ENCODE measurements at regions not wholly inside any gene's neighbourhood (a gene's known extent, or its start where the extent isn't known, plus 50 kb on each side); places are given as distances from the start of the nearest gene placed in this dataset.
A peak's percentile ranks its signal among the peaks of the same experiment; 100 is the strongest.

DNA sequence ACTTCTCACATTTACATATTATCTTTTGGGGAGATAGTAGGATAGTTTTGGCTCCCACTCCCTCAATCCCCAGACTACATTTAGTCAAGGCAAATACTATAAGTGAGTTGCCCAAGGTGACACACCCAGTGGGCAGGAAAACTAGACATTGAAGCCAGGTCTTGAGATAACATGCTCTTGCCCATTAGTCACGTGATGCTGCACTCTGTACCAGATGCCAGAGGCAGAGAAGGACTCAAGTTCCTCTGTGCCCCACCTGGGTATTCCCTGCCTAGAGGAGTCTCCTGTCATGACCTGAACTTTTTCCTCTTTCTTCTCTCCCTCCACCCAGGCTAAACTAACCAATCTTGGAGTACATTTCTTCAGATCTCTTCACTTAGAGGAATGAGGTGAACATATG, 484.9 kb downstream of the BUD13 start:
- DNase-seq (ENCODE audit: low spot score) = no peak

GRCh38 chr11:116285026-116285425, 487.8 kb downstream of the BUD13 start:
- DNase-seq (ENCODE audit: low spot score) = no peak

DNA sequence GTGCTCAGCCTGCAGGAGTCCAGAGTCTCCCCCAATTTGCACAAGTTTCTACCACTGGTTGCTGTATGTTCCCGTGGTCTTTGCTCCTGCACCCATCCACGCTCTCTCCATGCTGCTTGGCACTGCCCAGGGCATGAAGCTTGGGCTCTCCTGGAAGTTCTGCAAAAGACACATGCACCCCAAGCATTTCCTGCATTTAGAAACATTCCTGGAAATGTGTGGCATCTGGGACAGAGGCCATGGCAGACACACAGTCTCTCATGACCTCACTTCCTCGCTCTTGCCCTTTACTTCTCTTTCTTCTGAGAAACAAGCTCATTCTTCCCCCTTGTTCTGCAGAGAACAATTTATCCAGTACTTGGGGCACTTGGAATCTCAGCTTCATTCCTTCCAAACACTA, 489.5 kb downstream of the BUD13 start:
- no peak for DNase-seq (ENCODE audit: low spot score)

- no peak for DNase-seq (ENCODE audit: low spot score)
These were observed 490.3 kb downstream of the BUD13 start for GRCh38 chr11:116282481-116282880.

- no peak for DNase-seq (ENCODE audit: low spot score)
These were observed 491.3 kb downstream of the BUD13 start for GRCh38 chr11:116281173-116282160.

- no peak for DNase-seq (ENCODE audit: low spot score)
These were observed 493.3 kb downstream of the BUD13 start for GRCh38 chr11:116279511-116279910.

DNA sequence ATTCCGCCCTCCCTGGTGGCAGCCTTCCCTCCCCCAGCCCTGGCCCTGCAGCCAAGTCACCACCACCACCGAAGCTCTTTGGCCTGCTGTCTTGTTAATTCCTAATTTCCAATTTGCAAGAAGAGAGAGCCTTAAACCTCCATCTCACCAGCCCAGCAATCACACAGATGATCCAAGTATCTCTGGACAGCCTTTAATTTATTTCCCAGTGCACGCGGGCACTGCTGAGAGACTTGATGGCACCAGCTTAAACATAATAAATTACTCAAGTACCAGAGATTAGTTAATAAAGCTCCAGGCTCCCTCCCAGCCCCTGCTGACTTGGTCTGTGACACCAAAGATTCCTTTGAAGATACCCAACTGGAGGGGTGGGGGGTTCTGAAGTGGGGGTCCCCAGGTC, 494.7 kb downstream of the BUD13 start:
- DNase-seq (ENCODE audit: low spot score) = no peak

DNA sequence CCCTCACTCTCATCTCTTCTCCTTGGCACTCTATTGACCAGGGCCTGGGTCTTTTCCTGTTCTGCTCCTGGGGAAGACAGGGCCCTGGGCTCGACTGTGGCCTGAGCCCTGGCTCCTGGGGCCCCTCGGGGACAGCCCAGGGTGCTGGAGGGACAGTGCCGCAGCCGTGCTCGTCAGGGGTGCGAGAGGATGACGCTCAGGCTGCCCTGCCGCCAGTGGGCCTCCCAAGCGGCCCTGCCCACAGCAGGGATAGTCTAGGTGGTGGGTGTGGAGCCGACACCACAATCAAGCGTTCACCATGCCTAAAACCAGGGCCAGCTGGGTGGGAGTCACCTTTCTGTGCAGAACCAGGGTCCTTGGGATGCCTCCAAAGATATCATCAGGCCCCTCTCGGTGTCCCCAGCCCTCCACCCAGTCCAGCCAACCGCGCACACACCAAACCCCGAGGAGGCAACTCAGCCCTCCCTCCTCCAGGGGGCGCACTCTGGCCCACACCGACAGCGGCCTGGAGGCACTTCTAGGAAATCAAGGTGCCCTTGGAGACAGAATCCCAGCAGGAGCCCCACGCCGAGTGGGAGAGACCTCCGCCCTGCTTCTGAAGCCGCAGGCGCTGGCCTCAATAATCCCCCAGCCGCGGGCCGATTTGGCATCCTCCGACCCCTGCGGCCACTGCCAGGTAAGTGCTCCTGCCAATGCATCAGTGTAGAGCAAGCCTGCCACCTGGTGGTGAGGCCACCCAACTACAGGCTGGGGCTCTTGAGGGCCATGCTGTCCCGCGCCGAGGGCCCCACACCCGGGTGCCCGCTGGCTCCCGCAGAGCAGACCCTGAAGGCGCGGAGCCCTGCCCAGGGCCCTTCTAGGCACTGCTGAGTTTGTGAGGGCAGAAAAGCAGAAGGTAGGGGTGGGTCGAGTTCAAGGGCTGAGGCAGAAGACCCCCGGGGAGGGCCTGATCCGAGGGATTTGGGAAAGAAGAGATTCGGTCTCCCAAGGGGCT, 496.4 kb downstream of the BUD13 start:
- no peak for DNase-seq (ENCODE audit: low spot score)

- peak; percentile 8 for DNase-seq (ENCODE audit: low spot score)
These were observed 497.2 kb downstream of the BUD13 start for GRCh38 chr11:116275635-116276034.

- no peak for DNase-seq (ENCODE audit: low spot score)
These were observed 498.3 kb downstream of the BUD13 start for GRCh38 chr11:116274521-116274920.

DNA sequence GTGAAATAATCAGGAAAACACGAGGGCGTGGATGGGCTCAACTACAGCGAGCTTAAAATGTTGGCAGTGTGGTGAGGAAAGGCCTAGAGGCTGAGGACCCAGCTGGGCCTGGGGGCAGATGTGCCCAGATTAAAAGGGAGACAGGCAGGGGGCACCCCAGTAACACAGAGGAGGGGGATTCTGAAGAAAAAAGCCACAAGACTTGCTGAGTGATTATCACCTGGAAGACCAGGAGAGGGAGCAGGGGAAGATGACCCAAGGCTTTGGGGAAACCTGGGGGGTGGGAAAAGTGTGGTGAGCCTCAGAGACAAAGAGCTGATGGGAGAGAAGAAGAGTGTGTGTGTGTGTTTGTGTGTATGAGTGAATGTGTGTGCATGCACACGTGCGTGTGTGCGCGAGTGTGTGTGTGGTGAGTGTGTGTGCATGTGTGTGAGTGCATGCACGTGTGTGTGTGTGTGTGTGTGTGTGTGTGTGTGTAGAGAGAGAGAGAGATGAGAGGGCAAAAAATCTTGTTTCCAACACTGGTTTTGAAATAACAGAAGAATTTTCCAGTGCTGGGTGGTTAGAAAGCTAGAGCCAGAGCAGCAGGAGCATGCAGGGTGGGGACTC, 500.5 kb downstream of the BUD13 start:
- DNase-seq (ENCODE audit: low spot score) = no peak

DNA sequence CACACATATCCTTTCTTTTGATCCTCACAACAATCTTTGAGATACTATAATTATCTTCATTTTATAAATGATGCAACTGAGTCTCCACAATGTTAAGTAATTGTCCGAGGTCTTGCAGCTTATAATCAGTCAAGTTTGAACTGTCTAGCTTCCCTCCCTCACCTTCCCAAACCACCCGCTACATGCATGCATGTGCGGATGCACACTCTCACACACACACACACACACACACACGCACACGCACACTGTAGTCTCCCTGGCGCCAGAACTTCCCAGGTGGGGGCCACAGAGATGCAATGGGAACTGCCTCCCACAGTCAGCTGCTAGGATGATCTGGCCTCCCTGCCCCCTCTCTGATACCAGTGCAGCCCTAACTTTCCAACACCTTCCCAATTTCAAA, 501.3 kb downstream of the BUD13 start:
- no peak for DNase-seq (ENCODE audit: low spot score)

GRCh38 chr11:116267146-116267545, 505.6 kb downstream of the BUD13 start:
- no peak for DNase-seq (ENCODE audit: low spot score)

DNA sequence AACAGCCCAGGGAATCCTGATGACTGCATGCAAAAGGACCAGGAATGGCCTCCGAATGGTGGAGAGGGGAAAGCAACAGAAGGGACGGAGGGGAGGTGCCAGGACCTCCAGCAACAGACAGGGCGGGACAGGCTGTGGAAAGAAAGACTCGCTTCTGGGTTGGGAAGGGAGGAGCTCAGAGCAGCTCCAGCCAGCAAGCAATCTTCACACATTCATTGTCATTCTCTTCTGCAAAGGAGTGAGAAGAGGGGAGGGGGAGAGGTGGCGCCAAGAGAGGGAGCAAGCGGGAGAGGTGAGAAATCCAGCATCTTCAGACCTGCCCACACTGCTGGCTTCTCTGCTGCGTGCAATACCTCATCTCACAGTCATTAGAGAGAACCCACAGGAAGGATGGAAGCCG, 509.0 kb downstream of the BUD13 start:
- no peak for DNase-seq (ENCODE audit: low spot score)

DNA sequence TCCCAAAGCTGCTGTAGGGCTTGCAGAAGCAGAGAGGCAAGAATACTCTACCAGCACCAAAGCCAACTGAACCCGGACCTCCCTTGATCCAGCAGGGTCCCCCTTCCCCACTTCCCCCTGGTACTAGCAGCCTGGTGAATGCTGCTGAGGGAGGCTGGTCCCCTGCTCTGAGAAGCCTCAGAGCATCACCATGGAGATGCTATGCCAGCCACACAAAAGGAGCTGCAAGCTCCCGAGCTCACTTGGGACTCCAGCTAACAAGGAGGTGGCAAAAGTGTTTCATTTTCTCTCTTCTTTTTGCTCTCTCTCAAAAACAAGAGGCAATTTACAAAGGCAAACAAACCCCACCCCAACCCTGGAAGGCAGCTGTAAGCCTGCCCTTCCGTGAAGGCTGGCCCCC, 509.8 kb downstream of the BUD13 start:
- DNase-seq (ENCODE audit: low spot score) = no peak

DNA sequence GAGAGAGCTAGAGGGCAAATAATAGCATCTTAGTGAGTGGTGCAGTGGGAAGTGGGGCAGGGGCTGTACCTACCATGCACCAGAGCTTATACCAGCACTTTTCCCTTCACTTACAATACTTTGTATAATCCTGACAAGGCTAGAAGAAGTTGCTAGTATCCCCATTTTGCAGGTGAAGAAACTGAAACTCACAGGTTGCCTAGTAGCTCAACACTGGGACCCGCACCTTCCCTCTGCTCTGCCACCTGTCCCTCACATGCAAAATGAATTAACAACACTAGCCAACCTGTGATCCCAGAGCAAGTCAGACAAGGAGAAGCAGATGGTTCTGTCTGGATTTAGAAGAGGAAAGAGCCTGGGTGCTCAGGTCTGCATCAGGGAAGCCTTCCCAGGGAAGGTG, 510.4 kb downstream of the BUD13 start:
- no peak for DNase-seq (ENCODE audit: low spot score)

DNA sequence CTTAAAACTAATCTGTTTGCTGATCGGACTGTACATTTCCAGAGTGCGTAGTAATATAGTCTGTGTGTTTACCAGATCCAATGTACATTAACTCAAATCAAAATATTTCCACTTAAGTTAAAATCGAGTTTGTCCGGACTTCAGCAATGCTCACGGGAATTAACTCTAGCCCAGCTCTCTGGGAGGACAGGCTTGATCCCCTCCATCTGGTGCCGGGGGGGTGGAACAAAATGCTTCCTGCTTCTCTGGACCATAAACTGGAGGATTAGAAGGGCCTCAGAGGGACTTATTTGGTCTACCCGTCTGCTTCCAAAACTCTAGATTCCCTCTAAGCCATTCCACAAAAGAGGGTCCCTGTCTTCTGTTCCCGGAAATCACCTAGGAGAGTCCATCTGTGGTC, 511.2 kb downstream of the BUD13 start:
- DNase-seq (ENCODE audit: low spot score) = no peak

DNA sequence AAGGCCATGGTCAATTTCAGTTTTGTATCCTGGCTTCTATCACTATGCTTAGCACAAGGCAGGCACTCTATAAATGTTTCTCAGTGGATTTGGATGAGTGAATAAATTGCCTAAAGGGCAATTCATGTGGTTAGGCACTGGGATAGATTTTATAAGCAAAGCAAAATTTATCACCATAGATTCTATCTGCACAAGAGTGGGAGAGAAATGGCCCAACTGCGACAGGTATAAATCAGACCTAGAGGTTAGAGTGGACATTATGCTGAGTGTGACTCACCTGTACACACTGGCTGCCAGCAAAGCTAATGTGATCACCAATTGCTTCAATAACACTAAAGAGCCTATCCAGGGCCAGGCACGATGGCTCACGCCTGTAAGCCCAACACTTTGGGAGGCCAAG, 514.0 kb downstream of the BUD13 start:
- DNase-seq (ENCODE audit: low spot score) = no peak

DNA sequence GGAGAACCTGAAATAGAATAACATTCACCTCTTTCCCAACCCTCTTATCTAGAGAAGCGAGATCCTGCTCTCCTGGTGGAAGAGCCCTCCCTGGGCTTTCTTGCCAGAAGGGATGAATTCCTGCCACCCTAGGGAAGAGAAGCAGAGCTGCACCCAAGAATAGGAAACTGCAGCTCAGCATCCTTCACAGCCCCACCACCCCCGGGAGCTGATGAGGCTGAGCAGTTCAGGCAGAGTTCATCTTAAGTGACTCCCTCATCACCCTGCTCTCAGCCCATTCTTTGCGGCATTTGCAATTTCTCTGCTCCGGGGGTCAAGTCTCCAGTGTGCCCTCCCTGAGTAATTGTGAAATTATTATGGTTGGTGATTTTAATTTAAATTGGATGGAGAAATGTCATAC, 514.9 kb downstream of the BUD13 start:
- no peak for DNase-seq (ENCODE audit: low spot score)

DNA sequence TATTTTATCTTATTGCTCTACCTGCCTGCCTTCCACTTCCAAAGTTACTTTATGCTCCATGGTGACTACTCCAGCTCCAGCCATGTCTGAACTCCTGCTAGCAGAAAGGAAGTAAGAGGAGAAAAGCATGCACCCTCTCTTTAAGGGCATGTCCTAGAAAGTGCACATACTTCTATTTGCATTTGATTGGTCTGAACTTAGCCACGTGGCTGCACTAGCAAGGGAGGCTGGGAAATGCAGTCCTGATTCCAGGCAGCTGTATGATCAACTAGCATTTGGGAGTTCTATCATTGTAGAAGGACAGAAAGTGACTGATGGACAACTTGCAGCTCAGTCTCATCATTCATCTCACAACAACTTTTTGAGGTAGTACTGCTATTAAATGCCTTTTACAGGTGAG, 515.7 kb downstream of the BUD13 start:
- DNase-seq (ENCODE audit: low spot score) = no peak

DNA sequence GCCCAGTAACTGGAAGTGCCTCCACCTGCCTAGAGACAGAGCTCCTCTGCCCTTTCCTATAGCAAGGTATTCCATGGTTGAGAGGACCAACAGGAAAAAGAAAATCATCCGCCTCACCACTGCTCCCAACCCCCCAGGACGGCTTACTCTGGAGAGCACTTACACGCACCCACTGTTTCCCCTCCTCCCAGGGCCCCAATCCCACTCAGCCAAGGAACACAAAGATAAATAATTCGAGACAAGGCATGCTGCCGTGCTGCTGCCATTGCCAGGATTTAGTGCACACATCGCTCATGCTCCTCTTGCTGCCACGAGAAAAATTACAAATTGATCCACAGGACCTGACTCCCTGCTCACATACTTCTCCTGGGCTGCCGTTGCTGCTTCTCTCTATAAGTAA, 516.6 kb downstream of the BUD13 start:
- no peak for DNase-seq (ENCODE audit: low spot score)

GRCh38 chr11:116255321-116255953, 517.4 kb downstream of the BUD13 start:
- no peak for DNase-seq (ENCODE audit: low spot score)
